GM12873 (cell line): ENCODE measurements at regions not wholly inside any gene's neighbourhood (a gene's known extent, or its start where the extent isn't known, plus 50 kb on each side); places are given as distances from the start of the nearest gene placed in this dataset.

Experiments
- CTCF ChIP-seq: IDR thresholded peaks from 2 replicates; pipeline ENCODE4 v1.5.1; 2012; ENCODE audit warnings: low read depth, mild to moderate bottlenecking, moderate library complexity, low read length, control low read depth; ENCODE audit not compliant: insufficient read depth; ENCODE audit errors: missing control alignments

DNA sequence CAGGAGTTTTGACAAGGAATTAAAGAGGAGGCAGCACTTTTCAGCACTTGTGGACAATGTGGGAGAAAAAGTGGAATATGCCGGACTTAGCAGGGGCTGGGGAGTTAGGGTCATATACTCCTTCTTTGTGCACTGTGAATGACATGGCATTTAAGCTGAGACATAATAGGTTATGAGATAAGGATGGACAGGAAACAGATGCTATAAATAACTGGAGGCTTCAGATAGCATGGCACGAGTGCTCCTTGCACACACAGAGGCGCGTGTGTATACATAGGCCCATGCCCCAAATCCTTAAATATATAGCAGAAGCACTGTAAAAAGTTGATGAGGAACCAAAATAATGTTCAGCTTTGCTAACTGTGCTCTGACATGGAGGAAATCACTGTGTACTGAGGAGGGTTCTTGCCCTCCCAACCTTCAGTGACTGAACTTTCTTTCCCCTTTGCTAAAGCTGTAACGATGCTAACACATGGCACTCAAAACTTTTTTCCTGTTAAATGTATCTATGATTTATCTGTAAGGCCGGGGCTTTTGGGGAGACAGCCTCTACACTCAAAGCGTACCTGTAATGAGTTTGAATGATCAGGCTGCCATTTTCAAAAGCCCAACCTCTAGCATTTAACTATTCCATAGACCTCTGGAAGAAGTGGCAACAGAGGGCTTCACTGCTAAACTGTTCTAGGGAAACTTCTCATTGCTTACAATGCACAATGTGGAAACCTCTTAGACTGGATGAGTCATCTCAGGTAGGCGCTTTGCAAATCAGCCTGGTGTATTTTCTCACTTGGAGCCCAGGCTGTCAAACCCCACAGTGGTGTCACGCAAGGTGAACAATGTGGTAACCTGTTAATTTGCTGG, 784.6 kb downstream of the NR2F2 start:
- no peak for TF ChIP-seq CTCF

- TF ChIP-seq CTCF = no peak
Measured at GRCh38 chr15:97115761-97116070, 785.2 kb downstream of the NR2F2 start.

DNA sequence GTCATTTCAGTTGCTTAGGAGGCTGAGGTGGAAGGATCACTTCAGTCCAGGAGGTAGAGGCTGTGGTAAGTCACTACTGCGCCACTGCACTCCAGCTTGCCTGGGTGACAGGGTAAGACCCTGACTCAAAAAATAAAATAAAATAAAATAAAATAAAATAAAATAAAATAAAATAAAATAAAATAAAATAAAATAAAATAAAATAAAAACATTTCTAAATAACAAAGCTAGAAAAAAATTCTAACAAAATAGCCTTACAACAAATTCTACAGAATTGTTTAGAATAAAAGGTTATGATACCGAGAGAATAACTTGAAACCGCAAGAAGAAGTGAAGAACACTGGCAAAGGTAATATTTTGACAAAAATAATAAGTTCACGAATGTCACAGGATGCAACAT, 794.3 kb downstream of the NR2F2 start:
- no peak for TF ChIP-seq CTCF

DNA sequence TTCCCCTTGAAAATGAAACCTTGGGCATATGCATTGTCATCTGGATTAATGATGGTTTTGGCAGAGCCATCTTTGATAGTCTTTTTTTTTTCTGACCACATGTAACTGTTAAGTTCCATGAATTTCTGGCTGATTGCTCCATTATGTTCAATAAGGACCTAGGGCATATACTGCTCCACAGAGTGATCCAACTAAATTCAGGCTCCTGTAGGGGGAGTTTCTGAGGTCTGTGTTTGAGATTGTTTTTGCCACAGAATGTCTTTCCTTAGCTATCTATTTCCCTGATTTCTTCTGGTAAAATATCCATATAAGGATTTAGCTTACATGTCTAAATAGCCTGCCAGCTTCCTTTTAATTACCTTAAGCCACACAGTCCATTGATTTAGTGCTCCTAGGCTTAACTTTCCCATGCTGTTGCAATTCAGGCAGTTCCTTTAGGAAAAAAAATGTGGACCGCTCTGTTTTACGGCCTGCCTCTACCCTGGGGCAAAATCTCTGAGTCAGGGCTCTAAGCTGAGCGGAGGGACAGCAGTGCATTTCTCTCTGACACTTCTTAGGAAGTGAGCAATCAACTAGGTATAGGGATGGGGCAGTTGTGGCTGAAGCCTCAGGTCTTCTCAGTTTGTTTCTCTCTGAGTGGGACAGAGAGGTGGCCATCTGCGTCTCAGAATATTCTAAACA, 796.2 kb downstream of the NR2F2 start:
- no peak for TF ChIP-seq CTCF

- no peak for TF ChIP-seq CTCF
Measured at GRCh38 chr15:97129674-97130073, 799.2 kb downstream of the NR2F2 start.

GRCh38 chr15:97140216-97140615, 809.7 kb downstream of the NR2F2 start:
- TF ChIP-seq CTCF = no peak

GRCh38 chr15:97141360-97141759, 810.9 kb downstream of the NR2F2 start:
- no peak for TF ChIP-seq CTCF
